22Rv1 (cell line): ENCODE measurements at regions not wholly inside any gene's neighbourhood (a gene's known extent, or its start where the extent isn't known, plus 50 kb on each side); places are given as distances from the start of the nearest gene placed in this dataset.

ENCODE experiments used
- CTCF ChIP-seq: fragments of 450-650 bp; IDR thresholded peaks from 2 replicates; pipeline ENCODE4 v1.5.1; 2017; ENCODE audit warnings: mild to moderate bottlenecking
- ZFX ChIP-seq: fragments of 450-650 bp; IDR thresholded peaks from 2 replicates; pipeline ENCODE4 v1.6.1; 2017; ENCODE audit warnings: antibody characterized with exemption, borderline replicate concordance

- TF ChIP-seq ZFX (no peak), CTCF (no peak)
These were observed 1073.6 kb downstream of the XPNPEP1 start for GRCh38 chr10:108849688-108850087.
